ENCODE measurements at regions not wholly inside any gene's neighbourhood (a gene's known extent, or its start where the extent isn't known, plus 50 kb on each side); places are given as distances from the start of the nearest gene placed in this dataset.

DNA sequence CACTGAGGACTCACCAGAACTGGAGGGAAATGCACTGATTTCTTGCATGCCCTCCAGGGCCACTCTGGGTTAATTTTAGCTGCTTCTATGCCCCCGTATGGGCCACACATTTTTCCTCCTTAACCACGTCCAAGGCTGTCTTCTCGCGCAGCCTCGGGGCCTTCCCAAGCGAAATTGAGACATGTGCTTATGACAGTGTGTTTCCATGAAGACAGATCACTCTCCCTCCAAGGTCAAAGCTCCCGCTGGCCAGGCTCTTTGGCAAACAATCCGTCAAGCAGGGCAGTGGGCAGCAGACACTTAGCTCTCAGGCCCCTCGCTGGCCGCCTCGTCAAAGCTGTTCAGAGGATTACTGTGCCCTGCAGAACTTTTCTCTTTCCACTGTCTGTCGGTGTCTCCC, 243.0 kb upstream of the N4BP1 start:
- Histone ChIP-seq H3K27me3 (peaks cover 0 to 5% (median 0%) of the 10 kb centered on the region in 9 donors), H3K27ac (no peak overlapping the region), H3K9me3 (no peaks in the 10 kb centered on the region), H3K4me1 (no peaks in the 10 kb centered on the region), H3K4me3 (no peak overlapping the region), H3K36me3 (no peaks in the 10 kb centered on the region)
- TF ChIP-seq POLR2A (IDR thresholded peaks at IDR 0.05), result no peak
- TF ChIP-seq CTCF (IDR thresholded peaks at IDR 0.05), result no peak
- WGBS, 4 donors, result 72 to 80% (median 77%) methylated on average over 11 to 12 of the region's 12 CpGs
- ATAC-seq (no peak), DNase-seq (no peak)
- intact Hi-C loops (cut with DNase I), result no loop called here

DNA sequence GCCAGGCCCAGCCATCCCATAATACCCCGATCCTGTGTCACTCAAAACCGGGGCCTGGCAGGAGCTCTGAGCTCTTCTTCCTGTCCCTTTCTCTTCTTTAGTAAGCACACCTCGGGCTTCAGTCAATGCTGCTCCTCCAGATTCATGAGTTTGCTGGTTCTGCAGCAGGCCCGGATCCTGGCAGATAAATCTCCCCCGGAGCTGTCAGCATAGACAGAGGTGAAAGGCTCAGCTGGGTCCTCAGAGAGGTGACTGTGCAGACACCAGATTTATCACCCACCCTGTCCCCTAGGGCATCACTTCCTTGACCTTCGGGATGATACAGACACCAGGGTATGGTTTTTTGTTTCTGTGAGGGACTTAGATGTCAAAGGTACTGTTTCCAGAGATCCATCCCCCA, 242.5 kb upstream of the N4BP1 start:
- Histone ChIP-seq H3K27ac (no peak overlapping the region), H3K27me3 (peaks cover 0 to 5% (median 0%) of the 10 kb centered on the region in 9 donors), H3K4me3 (no peak overlapping the region), H3K9me3 (no peaks in the 10 kb centered on the region), H3K4me1 (no peaks in the 10 kb centered on the region), H3K36me3 (no peaks in the 10 kb centered on the region)
- no peak for ATAC-seq
- no peak for DNase-seq
- intact Hi-C loops (cut with DNase I), result no loop called here
- WGBS, 4 donors, result 59 to 67% (median 62%) methylated on average over 6 of the region's 6 CpGs
- TF ChIP-seq CTCF (IDR thresholded peaks at IDR 0.05) (no peak), POLR2A (IDR thresholded peaks at IDR 0.05) (no peak)

GRCh38 chr16:48850097-48850770, 240.3 kb upstream of the N4BP1 start:
- intact Hi-C loops (cut with DNase I), result no loop called here
- WGBS, 4 donors, result 74 to 81% (median 78%) methylated on average over 7 of the region's 7 CpGs
- no peaks in the 10 kb centered on the region for H3K4me1 ChIP-seq

GRCh38 chr16:48846277-48846676, 236.3 kb upstream of the N4BP1 start:
- Histone ChIP-seq H3K36me3 (no peaks in the 10 kb centered on the region), H3K27ac (no peak overlapping the region), H3K9me3 (no peaks in the 10 kb centered on the region), H3K4me3 (no peak overlapping the region), H3K4me1 (no peaks in the 10 kb centered on the region), H3K27me3 (peaks cover 0 to 3% (median 0%) of the 10 kb centered on the region in 9 donors)
- intact Hi-C loops (cut with DNase I), result no loop called here
- ATAC-seq (no peak), DNase-seq (no peak)
- no peak for TF ChIP-seq CTCF (IDR thresholded peaks at IDR 0.05)
- TF ChIP-seq POLR2A (IDR thresholded peaks at IDR 0.05), result no peak
- 64 to 79% (median 73%) methylated on average over 2 of the region's 2 CpGs for WGBS, 4 donors

More at GRCh38 chr16:48850097-48850770, 240.3 kb upstream of the N4BP1 start:
- Histone ChIP-seq H3K27me3 (peaks cover 0 to 5% (median 0%) of the 10 kb centered on the region in 9 donors), H3K4me3 (no peak overlapping the region), H3K36me3 (no peaks in the 10 kb centered on the region), H3K27ac (no peak overlapping the region), H3K9me3 (no peaks in the 10 kb centered on the region)
- TF ChIP-seq POLR2A (IDR thresholded peaks at IDR 0.05) (no peak), CTCF (IDR thresholded peaks at IDR 0.05) (no peak)
- DNase-seq, result no peak
- no peak for ATAC-seq
